WTC11 (cell line): ENCODE measurements at regions not wholly inside any gene's neighbourhood (a gene's known extent, or its start where the extent isn't known, plus 50 kb on each side); places are given as distances from the start of the nearest gene placed in this dataset.

ENCODE experiments used
- ATAC-seq: fragments of 200-7000 bp; cut with Tn5 transposase; 2 replicates; pipeline ENCODE4 v1.10.0; 2021; ENCODE audit warnings: mild to moderate bottlenecking, moderate library complexity
- CTCF ChIA-PET: fragments of 300-600 bp; sonication (Branson Sonifier 250); formaldehyde crosslinking; loops from one replicate; lab custom pipeline; 2021; ENCODE audit warnings: antibody characterized with exemption; lab: Charles Lee
- POLR2A ChIA-PET: fragments of 350-600 bp; sonication (Branson Sonifier 250); formaldehyde crosslinking; loops from one replicate; lab custom pipeline; 2021; ENCODE audit warnings: antibody characterized with exemption; lab: Charles Lee
- DNase-seq: peaks from one replicate; pipeline ENCODE4 v3.0.0; 2021; ENCODE audit warnings: low spot score
- H3K27ac Mint-ChIP-seq: 2 replicates; pipeline ENCODE4 v1.8.0; 2021; ENCODE audit warnings: mixed read lengths
- H3K27me3 Mint-ChIP-seq: 2 replicates; pipeline ENCODE4 v1.8.0; 2021; ENCODE audit warnings: low read depth, mild to moderate bottlenecking, moderate library complexity, mixed read lengths
- H3K36me3 Mint-ChIP-seq: 2 replicates; pipeline ENCODE4 v1.8.0; 2021; ENCODE audit warnings: mixed read lengths
- H3K4me1 Mint-ChIP-seq: 2 replicates; pipeline ENCODE4 v1.8.0; 2022; ENCODE audit warnings: mixed read lengths
- H3K4me3 Mint-ChIP-seq: 2 replicates; pipeline ENCODE4 v1.8.0; 2021; ENCODE audit warnings: mild to moderate bottlenecking, moderate library complexity, mixed read lengths
- H3K9me3 Mint-ChIP-seq: 2 replicates; pipeline ENCODE4 v1.8.0; 2021; ENCODE audit warnings: mixed read lengths
- ATF1 ChIP-seq: sonication (generic); formaldehyde crosslinking; IDR thresholded peaks from 2 replicates; pipeline ENCODE4 v1.8.1; 2023; ENCODE audit warnings: mild to moderate bottlenecking, moderate library complexity, missing genetic modification reagents
- ATF6 ChIP-seq: sonication (generic); formaldehyde crosslinking; IDR thresholded peaks from 2 replicates; pipeline ENCODE4 v1.8.1; 2023; ENCODE audit warnings: mild to moderate bottlenecking, missing genetic modification reagents
- CREM ChIP-seq: sonication (generic); formaldehyde crosslinking; IDR thresholded peaks from 2 replicates; pipeline ENCODE4 v1.8.1; 2022; ENCODE audit warnings: mild to moderate bottlenecking, missing genetic modification reagents, moderate library complexity
- ETV6 ChIP-seq: sonication (generic); formaldehyde crosslinking; IDR thresholded peaks from 2 replicates; pipeline ENCODE4 v1.8.1; 2022; ENCODE audit warnings: mild to moderate bottlenecking, missing genetic modification reagents
- FOXK1 ChIP-seq: sonication (generic); formaldehyde crosslinking; IDR thresholded peaks from 2 replicates; pipeline ENCODE4 v1.8.0; 2022; ENCODE audit warnings: mild to moderate bottlenecking, moderate library complexity, missing genetic modification reagents
- GRHL2 ChIP-seq: fragments of 250-450 bp; sonication (Bioruptor Pico); IDR thresholded peaks from 2 replicates; pipeline ENCODE4 v1.8.0; 2022; ENCODE audit warnings: mild to moderate bottlenecking, moderate library complexity; ENCODE audit not compliant: insufficient replicate concordance, severe bottlenecking
- GTF2I ChIP-seq: fragments of 250-450 bp; sonication (Bioruptor Pico); conservative IDR thresholded peaks from 2 replicates; pipeline ENCODE4 v1.4.0; 2021; ENCODE audit warnings: mild to moderate bottlenecking
- HMGXB4 ChIP-seq: sonication (generic); formaldehyde crosslinking; IDR thresholded peaks from 2 replicates; pipeline ENCODE4 v1.8.1; 2023; ENCODE audit warnings: mild to moderate bottlenecking, moderate library complexity, missing genetic modification reagents
- MXD4 ChIP-seq: fragments of 250-450 bp; sonication (Bioruptor Pico); IDR thresholded peaks from 2 replicates; pipeline ENCODE4 v1.8.0; 2021; ENCODE audit warnings: mild to moderate bottlenecking, moderate library complexity, borderline replicate concordance
- MYBL2 ChIP-seq: sonication (generic); formaldehyde crosslinking; IDR thresholded peaks from 2 replicates; pipeline ENCODE4 v1.8.1; 2023; ENCODE audit warnings: mild to moderate bottlenecking, moderate library complexity, missing genetic modification reagents
- SMAD4 ChIP-seq: sonication (generic); formaldehyde crosslinking; IDR thresholded peaks from 2 replicates; pipeline ENCODE4 v1.8.0; 2022; ENCODE audit warnings: mild to moderate bottlenecking, missing genetic modification reagents
- TCF7 ChIP-seq: sonication (generic); formaldehyde crosslinking; IDR thresholded peaks from 2 replicates; pipeline ENCODE4 v1.8.0; 2022; ENCODE audit warnings: mild to moderate bottlenecking, low read depth, missing genetic modification reagents, moderate library complexity
- ZBTB21 ChIP-seq: sonication (generic); formaldehyde crosslinking; IDR thresholded peaks from 2 replicates; pipeline ENCODE4 v1.8.1; 2023; ENCODE audit warnings: mild to moderate bottlenecking, missing genetic modification reagents, borderline replicate concordance
- ZBTB43 ChIP-seq: sonication (generic); formaldehyde crosslinking; IDR thresholded peaks from 2 replicates; pipeline ENCODE4 v1.8.1; 2023; ENCODE audit warnings: mild to moderate bottlenecking, missing genetic modification reagents
- ZNF281 ChIP-seq: sonication (generic); formaldehyde crosslinking; IDR thresholded peaks from 2 replicates; pipeline ENCODE4 v1.8.0; 2023; ENCODE audit warnings: mild to moderate bottlenecking, missing genetic modification reagents
- ZNF532 ChIP-seq: fragments of 250-450 bp; sonication (Bioruptor Pico); IDR thresholded peaks from 2 replicates; pipeline ENCODE4 v1.9.0; 2021; ENCODE audit warnings: mild to moderate bottlenecking, borderline replicate concordance
- ZNF671 ChIP-seq: fragments of 250-450 bp; sonication (Bioruptor Pico); IDR thresholded peaks from 2 replicates; pipeline ENCODE4 v1.8.0; 2021; ENCODE audit warnings: mild to moderate bottlenecking
- TF ChIP-seq, protein P1 (sequence below): sonication (generic); formaldehyde crosslinking; IDR thresholded peaks from 2 replicates; pipeline ENCODE4 v1.8.0; 2022; ENCODE audit warnings: mild to moderate bottlenecking, missing genetic modification reagents
- TF ChIP-seq, protein P2 (sequence below): sonication (generic); formaldehyde crosslinking; IDR thresholded peaks from 2 replicates; pipeline ENCODE4 v1.8.1; 2023; ENCODE audit warnings: mild to moderate bottlenecking, missing genetic modification reagents, moderate library complexity
- TF ChIP-seq, protein P3 (sequence below): sonication (generic); formaldehyde crosslinking; IDR thresholded peaks from 2 replicates; pipeline ENCODE4 v1.8.0; 2023; ENCODE audit warnings: missing genetic modification reagents
- TF ChIP-seq, protein P4 (sequence below): fragments of 250-450 bp; sonication (Bioruptor Pico); IDR thresholded peaks from 2 replicates; pipeline ENCODE4 v2.1.2; 2022; ENCODE audit warnings: mild to moderate bottlenecking, moderate library complexity

DNA sequence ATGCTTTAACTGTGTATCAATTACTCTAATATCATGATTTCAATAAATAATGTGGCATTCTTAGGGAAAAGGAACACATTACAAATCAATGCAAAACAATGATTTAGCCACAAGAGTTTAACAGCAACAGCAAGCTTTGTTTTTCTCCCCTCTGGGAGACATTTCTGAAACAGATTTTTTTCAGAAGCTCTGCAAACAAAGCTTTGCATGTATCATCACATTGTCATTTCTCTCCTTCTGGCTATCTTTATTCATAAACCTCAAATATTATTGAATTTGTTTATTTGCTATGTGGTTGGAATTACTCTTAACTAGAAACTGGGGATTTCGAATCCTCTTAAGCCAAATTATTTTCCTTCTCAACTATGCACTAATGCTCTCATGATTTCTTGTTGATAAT lies 278.4 kb upstream of the ATXN7L3B start (continued):
- TF ChIP-seq, protein P1, sequence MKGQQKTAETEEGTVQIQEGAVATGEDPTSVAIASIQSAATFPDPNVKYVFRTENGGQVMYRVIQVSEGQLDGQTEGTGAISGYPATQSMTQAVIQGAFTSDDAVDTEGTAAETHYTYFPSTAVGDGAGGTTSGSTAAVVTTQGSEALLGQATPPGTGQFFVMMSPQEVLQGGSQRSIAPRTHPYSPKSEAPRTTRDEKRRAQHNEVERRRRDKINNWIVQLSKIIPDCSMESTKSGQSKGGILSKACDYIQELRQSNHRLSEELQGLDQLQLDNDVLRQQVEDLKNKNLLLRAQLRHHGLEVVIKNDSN (CRISPR knock-in tag), result no peak
- no peak for TF ChIP-seq ATF6
- no peak for TF ChIP-seq HMGXB4 (CRISPR knock-in tag)
- TF ChIP-seq, protein P2, sequence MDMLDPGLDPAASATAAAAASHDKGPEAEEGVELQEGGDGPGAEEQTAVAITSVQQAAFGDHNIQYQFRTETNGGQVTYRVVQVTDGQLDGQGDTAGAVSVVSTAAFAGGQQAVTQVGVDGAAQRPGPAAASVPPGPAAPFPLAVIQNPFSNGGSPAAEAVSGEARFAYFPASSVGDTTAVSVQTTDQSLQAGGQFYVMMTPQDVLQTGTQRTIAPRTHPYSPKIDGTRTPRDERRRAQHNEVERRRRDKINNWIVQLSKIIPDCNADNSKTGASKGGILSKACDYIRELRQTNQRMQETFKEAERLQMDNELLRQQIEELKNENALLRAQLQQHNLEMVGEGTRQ (CRISPR knock-in tag), result no peak
- TF ChIP-seq CREM (CRISPR knock-in tag), result no peak
- TF ChIP-seq GTF2I (CRISPR knock-in tag), result no peak
- TF ChIP-seq ZBTB21, result no peak

- no peak overlapping the region for H3K27ac Mint-ChIP-seq
- TF ChIP-seq ZNF281 (CRISPR knock-in tag) (no peak), SMAD4 (CRISPR knock-in tag) (no peak), ZNF671 (CRISPR knock-in tag) (no peak), GRHL2 (CRISPR knock-in tag) (no peak), ETV6 (CRISPR knock-in tag) (no peak), ATF1 (CRISPR knock-in tag) (no peak), FOXK1 (CRISPR knock-in tag) (no peak), ZNF532 (CRISPR knock-in tag) (no peak), MXD4 (CRISPR knock-in tag) (no peak), MYBL2 (CRISPR knock-in tag) (no peak), TCF7 (no peak), ZBTB43 (CRISPR knock-in tag) (no peak)
- TF ChIP-seq, protein P3, sequence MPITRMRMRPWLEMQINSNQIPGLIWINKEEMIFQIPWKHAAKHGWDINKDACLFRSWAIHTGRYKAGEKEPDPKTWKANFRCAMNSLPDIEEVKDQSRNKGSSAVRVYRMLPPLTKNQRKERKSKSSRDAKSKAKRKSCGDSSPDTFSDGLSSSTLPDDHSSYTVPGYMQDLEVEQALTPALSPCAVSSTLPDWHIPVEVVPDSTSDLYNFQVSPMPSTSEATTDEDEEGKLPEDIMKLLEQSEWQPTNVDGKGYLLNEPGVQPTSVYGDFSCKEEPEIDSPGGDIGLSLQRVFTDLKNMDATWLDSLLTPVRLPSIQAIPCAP (CRISPR knock-in tag), result no peak
- TF ChIP-seq, protein P4, sequence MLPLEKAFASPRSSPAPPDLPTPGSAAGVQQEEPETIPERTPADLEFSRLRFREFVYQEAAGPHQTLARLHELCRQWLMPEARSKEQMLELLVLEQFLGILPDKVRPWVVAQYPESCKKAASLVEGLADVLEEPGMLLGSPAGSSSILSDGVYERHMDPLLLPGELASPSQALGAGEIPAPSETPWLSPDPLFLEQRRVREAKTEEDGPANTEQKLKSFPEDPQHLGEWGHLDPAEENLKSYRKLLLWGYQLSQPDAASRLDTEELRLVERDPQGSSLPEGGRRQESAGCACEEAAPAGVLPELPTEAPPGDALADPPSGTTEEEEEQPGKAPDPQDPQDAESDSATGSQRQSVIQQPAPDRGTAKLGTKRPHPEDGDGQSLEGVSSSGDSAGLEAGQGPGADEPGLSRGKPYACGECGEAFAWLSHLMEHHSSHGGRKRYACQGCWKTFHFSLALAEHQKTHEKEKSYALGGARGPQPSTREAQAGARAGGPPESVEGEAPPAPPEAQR, result no peak
Measured at GRCh38 chr12:74264692-74265091, 272.9 kb upstream of the ATXN7L3B start.

More at GRCh38 chr12:74264692-74265091, 272.9 kb upstream of the ATXN7L3B start:
- Mint-ChIP-seq H3K9me3 (peaks cover 20% of the 10 kb centered on the region), H3K27me3 (no peaks in the 10 kb centered on the region), H3K4me1 (peaks cover 41% of the 10 kb centered on the region), H3K36me3 (peaks cover 21% of the 10 kb centered on the region), H3K4me3 (no peak overlapping the region)
- ChIA-PET POLR2A (no interaction called here), CTCF (no interaction called here)
- ATAC-seq, result no peak
- DNase-seq, result no peak
